C4-2B (cell line): ENCODE measurements at regions not wholly inside any gene's neighbourhood (a gene's known extent, or its start where the extent isn't known, plus 50 kb on each side); places are given as distances from the start of the nearest gene placed in this dataset.
"Not testable (repeated sequence)": the region's sequence is repeated elsewhere in the genome, so short reads cannot be mapped to it uniquely, and the experiment has no call there.

Source experiments
- H3K27ac ChIP-seq: fragments of 450-650 bp; 2 replicates; pipeline ENCODE4 v1.5.1; 2017
- CTCF ChIP-seq: fragments of 450-650 bp; conservative IDR thresholded peaks from 2 replicates; pipeline ENCODE4 v1.5.1; 2017; ENCODE audit warnings: mild to moderate bottlenecking
- ZFX ChIP-seq: fragments of 450-650 bp; IDR thresholded peaks from 2 replicates; pipeline ENCODE4 v1.6.1; 2017

DNA sequence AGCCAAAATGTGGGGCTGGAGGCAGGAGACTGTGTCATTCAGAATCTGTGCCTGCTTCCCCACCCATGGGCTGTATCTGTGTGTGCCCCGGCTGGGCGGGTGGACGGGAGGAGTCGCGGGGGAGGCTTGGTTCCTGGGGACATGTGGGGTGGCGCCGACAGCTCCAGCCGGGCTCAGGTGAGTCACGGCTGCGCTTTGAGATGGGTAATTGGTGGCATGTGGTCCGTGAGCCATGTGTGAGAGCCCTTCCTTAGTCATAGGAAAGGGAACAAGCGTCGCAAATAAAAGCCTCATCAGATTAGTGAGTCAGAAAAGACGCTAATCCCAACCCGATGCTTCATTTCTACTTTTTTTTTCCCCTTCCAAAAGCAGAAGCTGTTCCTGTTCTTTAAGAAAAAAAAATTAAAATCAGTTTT lies 118.6 kb upstream of the ZNF536 start:
- H3K27ac ChIP-seq: no peak overlapping the region
- TF ChIP-seq CTCF: no peak
- no peak for TF ChIP-seq ZFX

GRCh38 chr19:30254158-30254557 lies 118.0 kb upstream of the ZNF536 start:
- TF ChIP-seq CTCF (no peak), ZFX (no peak)
- no peak overlapping the region for H3K27ac ChIP-seq

- TF ChIP-seq ZFX: no peak
- H3K27ac ChIP-seq: no peak overlapping the region
These were observed 117.4 kb upstream of the ZNF536 start for GRCh38 chr19:30254789-30255188.

DNA sequence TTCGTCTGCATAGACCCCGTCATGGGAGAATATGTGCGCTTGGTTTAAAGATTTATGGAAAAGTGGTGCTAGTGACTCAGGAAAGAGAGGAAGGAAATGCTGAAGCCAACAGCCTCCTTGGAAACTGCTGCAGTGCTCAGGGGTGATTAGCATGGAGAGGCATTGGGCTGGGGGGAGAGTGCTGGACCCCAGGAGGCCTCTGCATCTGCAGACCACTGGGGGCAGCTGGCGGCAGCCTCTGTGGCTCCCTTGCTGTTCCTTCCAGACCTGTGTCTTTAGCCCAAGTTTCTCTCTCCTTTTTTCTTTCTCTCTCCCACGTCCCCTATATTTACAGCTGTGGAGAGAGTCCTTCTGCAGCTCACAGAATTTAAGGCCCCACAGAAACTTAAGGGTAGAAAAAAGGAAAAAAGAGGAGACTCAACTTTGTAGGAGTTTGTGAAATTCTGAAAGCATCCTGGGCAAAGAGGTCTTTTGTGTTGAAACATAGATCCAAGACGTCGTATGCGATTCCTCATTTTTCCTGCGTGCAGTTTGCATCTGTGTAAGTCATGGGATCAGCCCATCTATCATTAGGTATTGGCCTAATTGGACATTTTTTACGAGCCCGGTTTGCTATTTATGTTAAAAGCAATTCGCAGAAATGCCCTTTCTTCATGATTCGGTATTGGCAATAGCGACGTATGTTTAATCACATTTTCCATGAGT lies 116.2 kb upstream of the ZNF536 start:
- TF ChIP-seq CTCF (no peak), ZFX (no peak)
- no peak overlapping the region for H3K27ac ChIP-seq

DNA sequence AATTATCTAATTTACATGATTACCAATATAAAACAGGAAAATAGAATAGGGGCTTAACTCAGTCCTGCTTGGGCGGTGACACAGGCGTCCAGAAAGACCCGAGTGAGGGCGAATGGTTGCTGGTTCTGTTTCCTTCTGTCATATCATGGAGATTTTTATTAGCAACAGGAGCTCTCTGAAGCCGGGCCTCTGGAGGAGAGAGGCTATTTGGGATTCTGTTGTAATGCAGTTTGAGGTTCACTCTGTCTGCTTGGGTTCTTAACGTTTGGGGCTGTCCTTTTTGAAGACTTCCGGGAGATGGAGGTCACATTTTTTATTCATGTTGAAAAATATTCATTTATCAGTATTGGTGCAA lies 115.7 kb upstream of the ZNF536 start:
- TF ChIP-seq CTCF (no peak), ZFX (no peak)
- H3K27ac ChIP-seq: no peak overlapping the region

GRCh38 chr19:30263830-30264381 lies 108.3 kb upstream of the ZNF536 start:
- H3K27ac ChIP-seq: no peak overlapping the region
- no peak for TF ChIP-seq CTCF
- no peak for TF ChIP-seq ZFX

DNA sequence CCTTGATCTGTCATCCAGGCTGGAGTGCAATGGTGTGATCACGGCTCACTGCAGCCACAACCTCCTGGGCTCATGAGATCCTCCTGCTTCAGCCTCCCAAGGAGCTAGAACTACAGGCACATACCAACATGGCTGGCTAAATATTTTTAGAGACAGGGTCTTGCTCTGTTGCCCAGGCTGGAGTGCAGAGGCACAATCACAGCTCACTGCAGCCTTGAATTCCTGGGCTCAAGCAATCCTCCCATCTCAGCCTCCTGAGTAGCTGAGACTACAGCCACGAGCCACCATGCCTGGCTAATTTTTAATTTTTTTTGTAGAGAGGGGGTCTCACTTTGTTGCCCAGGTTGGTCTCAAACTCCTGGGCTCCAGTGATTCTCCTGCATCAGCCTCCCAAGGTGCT lies 106.3 kb upstream of the ZNF536 start:
- not testable (repeated sequence) for H3K27ac ChIP-seq

- TF ChIP-seq CTCF (no peak), ZFX (no peak)
- no peak overlapping the region for H3K27ac ChIP-seq
These were observed 105.5 kb upstream of the ZNF536 start for GRCh38 chr19:30266687-30267086.
